Neural crest cell (in vitro differentiated cells): ENCODE measurements at regions not wholly inside any gene's neighbourhood (a gene's known extent, or its start where the extent isn't known, plus 50 kb on each side); places are given as distances from the start of the nearest gene placed in this dataset.

Source experiments
- DNase-seq: peaks from one replicate; pipeline ENCODE4 v3.0.0; 2021; ENCODE audit warnings: low read depth, mixed read lengths, low spot score
- H3K27ac Mint-ChIP-seq: one replicate; pipeline ENCODE4 v1.8.0; 2021; ENCODE audit warnings: mild to moderate bottlenecking, mixed read lengths; ENCODE audit not compliant: unreplicated experiment
- H3K27me3 Mint-ChIP-seq: 2 replicates; pipeline ENCODE4 v1.8.0; 2021; ENCODE audit warnings: low read depth, mild to moderate bottlenecking, mixed read lengths
- H3K36me3 Mint-ChIP-seq: 2 replicates; pipeline ENCODE4 v1.8.0; 2021; ENCODE audit warnings: low read depth, mild to moderate bottlenecking, mixed read lengths
- H3K4me1 Mint-ChIP-seq: 2 replicates; pipeline ENCODE4 v1.8.0; 2021; ENCODE audit warnings: mixed read lengths
- H3K4me3 Mint-ChIP-seq: one replicate; pipeline ENCODE4 v1.8.0; 2021; ENCODE audit warnings: mild to moderate bottlenecking, mixed read lengths
- H3K9me3 Mint-ChIP-seq: 2 replicates; pipeline ENCODE4 v1.8.0; 2021; ENCODE audit warnings: mixed read lengths
- TF ChIP-seq, protein P1 (sequence below): fragments of 200-600 bp; sonication (generic); conservative IDR thresholded peaks from 2 replicates; pipeline ENCODE4 v1.5.0; 2021; ENCODE audit warnings: antibody characterized with exemption, mild to moderate bottlenecking

DNA sequence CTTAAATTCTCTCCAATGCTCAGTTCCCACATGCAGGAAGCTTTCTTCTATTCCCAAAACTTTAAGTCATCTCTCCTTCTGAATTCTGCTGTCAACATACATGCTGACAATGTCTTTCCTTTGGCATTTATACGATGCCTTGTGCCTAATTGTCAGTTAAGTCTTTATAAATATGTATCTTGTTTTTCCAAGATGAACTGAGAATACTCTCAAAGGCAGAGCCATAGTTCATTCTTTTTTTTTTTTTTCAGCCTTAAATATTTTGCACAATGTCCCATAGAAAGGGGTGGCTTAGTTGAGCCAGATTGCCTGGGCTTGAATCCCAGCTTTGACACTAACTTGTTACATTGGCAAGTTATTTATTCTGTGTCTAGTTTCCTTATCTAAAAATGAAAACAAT, 210.6 kb downstream of the QDPR start:
- Mint-ChIP-seq H3K36me3 (peaks cover 3% of the 10 kb centered on the region), H3K4me1 (peaks cover 10% of the 10 kb centered on the region), H3K27me3 (no peaks in the 10 kb centered on the region), H3K27ac (no peak overlapping the region), H3K4me3 (no peak overlapping the region), H3K9me3 (peaks cover 6% of the 10 kb centered on the region)
- DNase-seq = no peak
- TF ChIP-seq, protein P1, sequence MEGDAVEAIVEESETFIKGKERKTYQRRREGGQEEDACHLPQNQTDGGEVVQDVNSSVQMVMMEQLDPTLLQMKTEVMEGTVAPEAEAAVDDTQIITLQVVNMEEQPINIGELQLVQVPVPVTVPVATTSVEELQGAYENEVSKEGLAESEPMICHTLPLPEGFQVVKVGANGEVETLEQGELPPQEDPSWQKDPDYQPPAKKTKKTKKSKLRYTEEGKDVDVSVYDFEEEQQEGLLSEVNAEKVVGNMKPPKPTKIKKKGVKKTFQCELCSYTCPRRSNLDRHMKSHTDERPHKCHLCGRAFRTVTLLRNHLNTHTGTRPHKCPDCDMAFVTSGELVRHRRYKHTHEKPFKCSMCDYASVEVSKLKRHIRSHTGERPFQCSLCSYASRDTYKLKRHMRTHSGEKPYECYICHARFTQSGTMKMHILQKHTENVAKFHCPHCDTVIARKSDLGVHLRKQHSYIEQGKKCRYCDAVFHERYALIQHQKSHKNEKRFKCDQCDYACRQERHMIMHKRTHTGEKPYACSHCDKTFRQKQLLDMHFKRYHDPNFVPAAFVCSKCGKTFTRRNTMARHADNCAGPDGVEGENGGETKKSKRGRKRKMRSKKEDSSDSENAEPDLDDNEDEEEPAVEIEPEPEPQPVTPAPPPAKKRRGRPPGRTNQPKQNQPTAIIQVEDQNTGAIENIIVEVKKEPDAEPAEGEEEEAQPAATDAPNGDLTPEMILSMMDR = no peak

DNA sequence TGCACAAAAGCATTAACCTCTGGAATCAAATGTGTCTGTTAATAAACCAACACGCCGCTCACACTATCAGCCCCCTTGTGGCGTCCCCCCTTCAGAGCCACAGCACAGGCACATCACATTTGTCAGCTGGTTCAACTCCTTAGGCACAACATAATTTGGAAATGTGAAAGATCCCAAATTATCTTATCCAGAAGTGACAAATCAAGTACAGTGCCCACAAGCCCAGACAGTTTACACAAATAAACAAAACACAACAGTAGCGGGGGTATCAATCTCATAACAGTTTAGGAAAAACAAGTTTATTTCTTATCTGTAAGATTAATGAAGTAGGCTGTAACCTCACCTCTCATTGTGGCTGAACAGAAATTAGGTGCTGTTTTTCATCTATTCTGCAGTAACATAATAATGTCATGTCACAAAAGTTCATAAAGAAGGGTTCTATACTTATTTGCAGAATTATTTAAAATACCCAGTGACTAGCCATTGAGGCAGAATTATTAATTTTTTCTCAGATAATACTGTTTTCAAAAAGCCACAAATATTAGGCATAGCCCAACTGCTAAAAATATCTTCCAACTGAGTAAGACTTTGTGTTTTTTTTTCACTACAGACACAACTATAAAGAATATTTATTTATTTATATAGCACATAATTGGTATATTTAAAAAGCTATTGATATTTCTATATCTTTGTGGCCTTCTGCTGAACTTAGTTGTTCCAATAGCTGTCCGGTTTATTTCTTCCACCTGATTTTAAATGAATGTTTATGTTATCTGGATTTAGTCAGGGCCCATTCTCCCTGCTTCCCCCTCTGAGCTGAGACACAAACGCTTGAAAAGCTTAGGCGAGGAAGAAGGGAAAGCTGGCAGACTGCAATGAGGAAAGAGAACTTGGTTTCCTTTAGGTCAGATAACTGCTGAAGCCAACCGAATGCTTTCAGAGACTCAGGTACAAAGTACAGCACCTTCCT, 214.7 kb downstream of the QDPR start:
- Mint-ChIP-seq H3K9me3 (peaks cover 3% of the 10 kb centered on the region), H3K27ac (peak overlapping the region; percentile 35), H3K4me3 (no peak overlapping the region), H3K4me1 (peaks cover 6% of the 10 kb centered on the region), H3K36me3 (no peaks in the 10 kb centered on the region), H3K27me3 (no peaks in the 10 kb centered on the region)
- no peak for DNase-seq
- TF ChIP-seq, protein P1 = no peak

DNA sequence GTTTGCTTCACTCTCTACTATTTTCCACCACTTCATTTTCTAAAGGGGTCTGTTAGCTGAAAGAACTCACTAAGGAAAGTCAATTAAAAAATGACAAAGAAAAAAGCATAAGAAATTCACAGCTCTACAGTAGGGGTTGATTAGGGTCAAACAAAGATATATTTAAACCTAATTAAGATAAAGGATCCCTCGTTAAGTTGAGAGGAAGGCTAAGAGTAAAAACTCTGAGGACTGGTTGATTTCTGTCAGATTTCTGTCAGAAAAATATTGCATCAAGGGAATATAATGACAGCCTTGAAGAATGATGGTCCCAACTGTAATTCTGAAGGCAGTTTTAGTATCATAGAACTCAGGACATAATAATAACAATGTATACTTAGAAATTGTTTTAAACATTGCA, 218.0 kb downstream of the QDPR start:
- Mint-ChIP-seq H3K27ac (no peak overlapping the region), H3K27me3 (no peaks in the 10 kb centered on the region), H3K4me1 (no peaks in the 10 kb centered on the region), H3K9me3 (no peaks in the 10 kb centered on the region), H3K4me3 (no peak overlapping the region), H3K36me3 (no peaks in the 10 kb centered on the region)
- TF ChIP-seq, protein P1 = no peak
- no peak for DNase-seq

DNA sequence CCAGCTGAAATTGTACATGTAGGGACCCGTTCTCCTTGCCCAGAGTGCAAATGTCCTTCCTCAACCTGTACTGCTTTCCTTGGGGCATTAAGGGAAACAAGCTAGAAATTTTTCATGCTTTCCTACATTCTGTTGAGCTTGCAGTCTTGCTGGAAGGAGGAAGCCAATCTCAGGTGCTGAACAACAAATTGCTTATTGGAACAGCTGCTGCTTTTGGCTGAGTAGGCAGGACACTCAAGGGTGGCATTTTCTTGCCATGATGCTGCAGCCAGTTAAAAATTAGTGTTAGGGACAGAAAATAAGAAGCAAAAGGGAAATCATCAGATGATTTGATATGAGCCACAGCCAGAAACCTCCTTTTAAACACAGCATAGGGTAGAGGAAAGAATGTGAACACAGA, 223.7 kb downstream of the QDPR start:
- H3K27ac Mint-ChIP-seq = no peak overlapping the region
- no peaks in the 10 kb centered on the region for H3K27me3 Mint-ChIP-seq
- no peak overlapping the region for H3K4me3 Mint-ChIP-seq
- H3K9me3 Mint-ChIP-seq = no peaks in the 10 kb centered on the region
- no peak for DNase-seq
- no peaks in the 10 kb centered on the region for H3K4me1 Mint-ChIP-seq
- TF ChIP-seq, protein P1 = no peak
- H3K36me3 Mint-ChIP-seq = no peaks in the 10 kb centered on the region

DNA sequence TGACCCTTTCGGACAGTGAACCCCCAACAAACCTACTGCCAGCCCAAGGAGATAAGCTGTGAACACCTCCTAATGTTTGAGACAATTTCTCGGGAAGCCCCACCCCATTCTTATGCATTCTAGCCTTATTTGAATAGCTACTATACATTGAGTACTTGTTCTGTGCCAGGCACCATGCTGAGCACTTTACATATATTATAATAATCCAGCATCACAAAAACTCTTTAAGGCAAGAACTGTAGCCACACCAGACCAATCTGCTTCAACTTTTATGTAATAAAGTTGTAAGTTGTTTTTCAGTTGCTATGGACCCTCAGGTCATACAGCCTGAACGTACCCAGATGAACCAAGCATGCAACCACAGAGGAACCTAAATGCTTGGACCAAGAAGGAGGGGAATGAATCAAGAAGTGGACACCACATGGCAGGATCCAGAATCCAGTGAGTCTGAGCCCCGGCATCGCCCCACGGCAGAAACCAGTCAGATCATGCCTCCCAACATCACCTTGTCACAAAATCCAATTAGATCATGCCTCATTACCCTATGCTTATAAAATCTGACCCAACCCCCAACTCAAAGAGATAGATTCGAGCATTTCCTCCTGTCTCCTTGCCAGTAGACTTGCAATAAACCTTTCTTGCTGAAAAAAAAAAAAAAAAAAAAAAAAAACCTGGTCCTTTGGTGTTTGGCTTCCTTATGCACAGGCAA, 225.0 kb downstream of the QDPR start:
- Mint-ChIP-seq H3K4me1 (no peaks in the 10 kb centered on the region), H3K27ac (no peak overlapping the region), H3K36me3 (no peaks in the 10 kb centered on the region), H3K9me3 (no peaks in the 10 kb centered on the region), H3K4me3 (no peak overlapping the region), H3K27me3 (no peaks in the 10 kb centered on the region)
- TF ChIP-seq, protein P1 = no peak
- no peak for DNase-seq
